CD4-positive, alpha-beta T cell treated with Interleukin-12 subunit alpha and Interleukin-12 subunit beta, for 1 hour (primary cell): ENCODE measurements at regions not wholly inside any gene's neighbourhood (a gene's known extent, or its start where the extent isn't known, plus 50 kb on each side); places are given as distances from the start of the nearest gene placed in this dataset.

Source experiments
- DNase-seq: peaks from one replicate; pipeline ENCODE4 v3.0.0-alpha.2; 2020

DNA sequence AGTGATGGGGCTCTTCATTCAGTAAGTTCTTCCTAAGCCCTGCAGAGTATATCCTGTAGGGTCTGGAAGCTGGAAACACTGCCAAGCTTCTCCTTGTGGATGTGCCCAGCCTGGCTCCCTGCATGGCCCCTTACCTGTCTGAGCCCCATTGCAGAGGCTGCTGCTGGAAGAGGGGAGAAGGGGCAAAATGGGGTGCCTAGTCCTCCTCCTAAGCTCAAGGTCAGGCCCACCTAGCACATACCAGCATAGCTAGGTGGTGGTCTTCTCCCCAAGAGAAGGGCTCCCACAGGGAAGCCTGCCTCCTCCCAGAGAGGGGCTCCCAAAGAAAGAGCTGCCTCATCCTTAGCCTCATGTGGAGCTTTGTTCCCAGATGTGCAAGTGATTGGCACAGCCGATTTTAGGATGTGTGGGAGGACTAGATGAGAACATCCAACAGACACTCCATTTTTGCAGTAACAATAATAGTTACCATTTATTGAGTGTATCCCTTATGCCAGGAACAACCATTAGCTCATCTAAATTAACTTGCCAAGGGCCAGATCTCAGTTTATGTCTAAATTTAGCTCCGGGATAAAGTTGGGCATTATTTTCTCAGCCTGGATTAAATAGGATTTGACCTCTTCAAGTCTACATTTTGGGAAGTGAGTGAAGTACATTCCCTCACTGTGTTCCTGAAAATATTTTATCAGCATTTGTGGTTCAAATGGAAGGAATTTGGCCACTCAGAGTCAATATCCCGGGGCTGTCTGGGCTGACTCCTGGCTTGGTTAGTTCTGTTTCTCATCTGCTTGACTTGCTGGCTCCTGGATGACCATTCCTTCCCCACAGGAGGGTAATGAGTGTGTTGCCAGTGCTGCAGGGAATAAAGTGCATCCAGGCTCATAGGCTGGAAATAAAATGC is 291.1 kb upstream of the ROPN1 start:
- no peak for DNase-seq

DNA sequence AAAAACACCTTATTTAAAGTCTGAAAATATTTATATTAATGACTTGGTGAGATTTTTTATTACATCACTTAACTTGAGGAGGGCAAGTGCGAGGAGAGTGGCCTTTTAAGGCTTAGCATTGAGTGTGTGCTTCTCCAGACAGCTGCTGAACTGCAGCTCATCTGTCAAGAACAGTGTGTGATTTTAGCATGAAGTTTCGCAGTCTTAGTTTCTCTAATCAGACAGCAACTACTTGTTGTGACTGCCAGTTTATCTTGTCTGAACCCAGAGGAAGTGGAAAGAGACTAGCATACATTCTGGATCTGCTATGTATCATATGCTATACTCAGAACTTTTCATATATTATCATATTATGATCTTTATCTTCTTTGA is 291.7 kb upstream of the ROPN1 start:
- DNase-seq = no peak

DNA sequence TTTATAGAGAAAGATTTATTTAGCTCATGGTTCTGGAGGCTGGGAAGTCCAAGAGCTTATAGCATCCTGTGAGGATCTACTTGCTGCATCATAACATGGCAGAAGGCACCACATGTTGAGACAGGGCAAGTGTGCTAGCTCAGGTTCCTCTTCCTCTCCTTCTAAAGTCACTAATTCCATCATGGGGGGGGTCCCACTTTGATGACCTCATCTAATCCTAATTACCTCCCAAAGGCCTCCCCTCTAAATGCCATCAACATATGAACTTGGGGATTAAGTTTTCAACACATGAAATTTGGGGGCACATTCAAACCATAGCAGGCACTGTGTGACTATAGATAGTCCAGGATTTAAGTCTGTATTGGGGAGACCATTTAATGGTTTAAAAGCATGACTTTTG is 297.1 kb upstream of the ROPN1 start:
- DNase-seq = no peak

DNA sequence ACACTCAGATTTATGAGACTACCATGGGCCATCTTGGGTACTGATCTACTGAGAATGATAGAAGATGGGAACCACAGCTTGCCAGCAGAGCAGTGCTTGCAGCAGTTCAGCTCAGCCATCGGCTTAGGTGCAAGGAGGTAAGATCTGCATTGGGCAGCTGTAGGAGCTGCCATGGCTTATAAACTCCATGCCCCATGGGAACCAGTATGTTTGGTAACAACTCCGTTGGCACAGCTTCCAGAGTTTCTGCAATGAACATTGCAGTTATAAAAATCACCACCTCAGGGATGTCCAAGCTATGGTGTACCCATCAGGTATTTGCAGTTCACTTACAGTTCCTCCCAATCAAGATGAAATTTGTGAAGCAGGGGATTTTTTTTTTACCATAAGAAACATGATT is 299.1 kb upstream of the ROPN1 start:
- no peak for DNase-seq

DNA sequence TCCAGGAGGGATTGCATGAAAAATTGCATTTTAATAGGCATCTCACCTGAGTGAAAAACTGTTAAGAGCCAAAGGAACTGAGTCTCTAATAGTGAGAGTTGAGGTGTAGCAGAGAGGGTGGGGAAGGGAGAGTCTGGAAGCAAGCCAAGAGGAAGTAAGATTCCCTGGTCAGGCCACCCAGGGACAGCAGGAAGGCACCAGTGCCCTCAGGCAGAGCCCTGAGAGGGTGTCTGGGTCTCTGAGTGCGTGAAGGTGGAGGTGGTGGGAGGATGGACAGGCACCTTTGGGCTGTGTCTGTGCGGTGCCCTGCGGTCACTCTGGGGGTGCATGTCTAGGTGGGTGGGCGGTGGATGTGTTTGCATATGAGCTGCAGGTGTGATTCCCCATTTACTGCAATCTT is 300.4 kb upstream of the ROPN1 start:
- no peak for DNase-seq

DNA sequence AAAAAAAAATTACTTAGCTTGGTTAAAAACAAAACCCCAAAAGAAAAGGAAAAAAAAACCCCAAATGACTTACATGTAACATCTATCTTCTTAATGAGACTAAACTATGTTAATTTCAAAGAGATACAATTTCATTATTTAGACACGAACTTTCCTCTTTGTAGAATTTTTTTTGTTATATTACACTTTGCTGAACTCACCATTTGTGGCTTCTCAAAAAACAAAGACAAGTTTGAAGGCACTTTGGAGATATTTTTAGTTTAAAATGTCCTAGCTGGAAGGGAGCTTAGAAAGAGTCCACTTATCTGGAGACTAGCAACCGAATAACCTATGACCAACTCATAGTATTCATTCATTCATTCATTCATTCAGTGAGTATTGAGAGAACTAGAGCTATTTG is 301.7 kb upstream of the ROPN1 start:
- no peak for DNase-seq

DNA sequence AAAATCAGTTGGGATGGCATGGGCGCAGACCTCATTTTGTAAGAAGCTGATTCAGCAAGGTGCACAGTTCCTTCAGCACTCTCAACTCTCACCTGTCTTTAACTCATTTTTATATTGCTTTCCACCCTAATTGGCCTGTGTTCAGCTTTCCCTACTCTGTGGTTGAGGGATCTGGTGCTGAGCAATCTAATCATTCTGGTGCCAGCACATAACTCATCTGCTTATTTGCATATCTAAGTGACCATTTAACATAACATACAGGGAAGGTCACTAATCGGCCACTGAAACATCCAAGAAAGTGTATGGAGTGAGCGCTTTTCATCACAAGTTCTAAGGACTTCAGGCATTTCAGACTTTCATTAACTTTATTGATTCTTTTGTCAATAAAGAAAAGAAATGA is 303.4 kb upstream of the ROPN1 start:
- no peak for DNase-seq

DNA sequence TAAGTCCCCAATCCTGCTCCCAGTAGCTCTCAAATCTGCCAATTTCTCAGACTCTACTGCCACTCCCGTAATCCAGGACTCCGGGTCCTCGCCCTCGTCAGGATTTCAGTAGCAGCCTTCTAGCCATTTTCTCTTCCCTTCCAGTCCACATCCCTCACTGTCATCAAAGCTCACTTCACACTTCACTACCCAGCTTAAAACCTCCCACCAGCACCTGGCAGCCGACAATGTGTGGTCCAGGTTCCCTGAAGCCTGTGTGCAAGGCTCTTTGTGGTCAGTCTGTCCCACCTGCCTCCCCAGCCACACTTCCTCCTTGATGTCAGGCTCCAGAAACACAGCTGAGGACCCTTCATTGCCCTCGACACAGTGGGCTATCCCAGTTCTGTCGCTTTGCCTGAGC is 304.5 kb upstream of the ROPN1 start:
- DNase-seq = no peak

DNA sequence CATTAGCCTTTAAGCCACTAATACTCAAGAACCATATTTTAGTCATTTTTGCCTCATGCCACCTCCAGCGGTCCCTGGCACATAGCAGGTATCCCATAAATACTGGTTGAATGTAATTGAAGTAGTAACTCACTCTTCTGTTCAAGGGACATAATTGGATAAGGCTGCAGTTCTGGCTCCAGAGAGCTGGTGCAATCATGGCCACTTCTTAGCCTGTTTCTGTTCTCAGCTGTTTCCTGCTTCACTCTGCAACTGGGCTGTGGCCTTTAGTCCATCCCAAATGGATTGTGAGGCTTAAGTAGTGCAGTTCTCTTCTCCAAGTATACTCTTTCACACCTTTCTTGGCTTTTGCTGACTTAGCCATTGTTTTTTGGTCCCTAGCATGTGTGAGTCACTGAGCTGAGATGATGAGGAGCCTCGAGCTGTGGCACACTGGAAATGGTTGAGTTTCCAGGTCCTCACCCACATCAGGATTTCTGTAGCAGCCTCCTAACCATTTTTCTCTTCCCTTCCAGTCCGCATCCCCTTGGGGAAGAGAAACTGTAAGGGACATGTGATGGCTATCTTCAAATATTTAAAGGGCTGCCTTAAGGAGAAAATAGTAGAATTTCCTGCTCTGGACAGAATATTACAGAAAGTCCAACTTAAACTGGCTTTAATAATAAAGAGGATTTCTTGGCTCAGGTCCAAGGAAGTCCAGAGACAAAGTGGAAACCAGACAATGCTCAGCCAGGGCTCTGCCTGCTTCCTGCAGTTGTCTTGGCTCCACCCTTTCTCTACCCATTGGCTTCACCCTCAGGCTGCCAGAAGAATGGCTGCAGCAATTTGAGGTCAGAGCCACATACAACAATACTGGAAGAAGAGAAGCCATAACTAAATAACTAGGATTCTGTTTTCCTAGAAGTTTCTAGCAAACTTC is 305.4 kb upstream of the ROPN1 start:
- no peak for DNase-seq

DNA sequence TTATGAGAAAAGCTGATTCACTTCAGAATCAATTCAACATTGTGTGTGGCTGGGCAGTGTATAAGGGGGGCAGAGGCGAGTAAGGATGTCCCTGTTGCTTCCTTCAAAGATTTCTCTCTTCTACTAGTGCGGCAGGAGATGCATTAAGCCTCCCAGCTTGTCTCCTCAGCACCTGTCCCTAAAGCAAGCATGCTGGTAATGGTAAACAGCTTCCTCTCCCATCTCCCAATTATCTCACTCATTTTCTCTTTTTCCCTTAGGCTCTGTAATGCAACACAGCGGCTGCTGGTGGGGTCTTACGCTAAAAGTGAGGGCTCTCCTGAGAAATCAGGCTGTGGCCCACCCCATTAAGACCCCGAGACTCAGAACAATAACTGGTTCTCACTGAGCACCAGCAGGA is 306.4 kb upstream of the ROPN1 start:
- no peak for DNase-seq

DNA sequence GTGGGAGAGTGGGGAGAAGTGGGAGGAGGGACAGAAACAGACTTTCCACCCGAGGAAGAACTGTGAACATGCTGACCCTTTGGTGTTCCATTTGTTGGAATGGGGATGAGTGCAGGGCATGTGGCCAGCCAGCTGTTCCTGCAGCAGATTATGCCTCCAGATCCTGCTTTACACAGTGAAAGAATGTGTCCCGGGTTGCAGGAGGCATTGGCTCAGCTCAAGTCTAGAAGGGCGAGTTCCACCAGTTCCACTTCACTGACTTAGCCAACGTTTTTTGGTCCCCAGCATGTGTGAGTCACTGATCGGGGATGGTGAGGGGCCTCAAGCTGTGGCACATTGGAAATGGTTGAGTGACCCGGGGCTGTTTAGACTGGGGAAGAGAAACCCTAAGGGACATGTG is 307.0 kb upstream of the ROPN1 start:
- DNase-seq = no peak

DNA sequence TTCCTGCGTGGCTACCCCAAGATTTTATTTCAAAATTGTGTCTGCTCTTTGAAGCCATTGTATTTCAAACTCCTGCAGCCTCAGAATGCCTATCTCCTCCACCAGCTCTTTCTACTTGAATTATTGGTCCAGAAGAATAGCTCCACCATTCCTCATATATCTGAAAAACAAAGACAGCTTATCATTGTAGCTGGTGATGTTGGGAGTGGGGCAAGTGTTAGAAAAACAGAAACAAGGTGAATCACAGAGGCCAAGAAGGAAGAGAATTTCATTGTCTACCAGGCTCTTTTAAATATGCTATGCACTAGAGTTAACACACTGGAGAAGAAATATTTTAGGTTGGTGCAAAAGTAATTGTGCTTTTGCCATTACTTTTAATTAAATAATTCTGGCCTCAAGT is 307.9 kb upstream of the ROPN1 start:
- DNase-seq = no peak

DNA sequence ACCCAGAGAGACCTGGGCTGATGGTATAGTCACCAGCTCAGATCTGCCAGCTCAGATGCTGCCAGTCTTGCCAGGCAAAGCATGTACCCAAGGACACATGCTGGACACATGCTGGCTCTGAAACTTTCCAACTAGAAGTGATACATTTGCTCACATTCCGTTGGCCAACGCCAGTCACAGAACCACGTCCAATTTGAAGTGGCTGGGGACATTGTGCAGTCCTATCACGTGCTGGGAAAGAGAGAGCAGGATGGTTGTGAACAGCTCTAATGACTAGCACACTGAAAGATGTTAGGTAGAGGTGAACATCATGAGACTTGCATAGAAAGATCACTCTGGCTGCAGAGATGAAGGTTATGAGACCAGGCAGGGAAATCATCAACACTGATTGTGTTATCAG is 308.5 kb upstream of the ROPN1 start:
- DNase-seq = no peak

DNA sequence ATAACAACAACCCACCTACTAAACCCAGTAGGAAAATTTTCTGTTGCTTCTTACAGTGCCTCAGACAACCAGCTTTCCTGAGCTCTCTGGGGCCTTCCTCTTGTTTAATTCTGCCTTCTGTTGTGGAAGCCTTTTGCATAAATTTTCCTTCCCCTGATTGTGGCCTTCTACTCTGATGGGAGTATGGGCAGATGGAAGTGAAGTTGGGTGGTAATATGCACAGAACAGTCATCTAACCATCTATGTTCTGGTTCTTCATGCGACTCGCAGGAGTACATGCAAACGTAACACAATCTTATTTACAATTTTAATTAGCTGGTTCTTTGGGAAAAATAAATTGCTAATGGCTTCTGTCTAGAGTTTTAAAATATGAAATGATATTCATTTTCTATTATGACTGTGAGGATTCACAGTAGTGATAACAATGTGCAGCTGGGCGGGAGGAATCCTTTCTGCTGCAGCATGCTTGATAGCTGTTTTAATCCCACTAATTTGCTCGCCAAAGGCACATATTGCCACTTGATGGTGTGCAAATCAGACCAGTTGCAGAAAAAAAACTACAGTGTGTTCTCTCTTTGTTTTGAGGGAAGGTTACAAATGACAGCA is 311.5 kb upstream of the ROPN1 start:
- DNase-seq = no peak

DNA sequence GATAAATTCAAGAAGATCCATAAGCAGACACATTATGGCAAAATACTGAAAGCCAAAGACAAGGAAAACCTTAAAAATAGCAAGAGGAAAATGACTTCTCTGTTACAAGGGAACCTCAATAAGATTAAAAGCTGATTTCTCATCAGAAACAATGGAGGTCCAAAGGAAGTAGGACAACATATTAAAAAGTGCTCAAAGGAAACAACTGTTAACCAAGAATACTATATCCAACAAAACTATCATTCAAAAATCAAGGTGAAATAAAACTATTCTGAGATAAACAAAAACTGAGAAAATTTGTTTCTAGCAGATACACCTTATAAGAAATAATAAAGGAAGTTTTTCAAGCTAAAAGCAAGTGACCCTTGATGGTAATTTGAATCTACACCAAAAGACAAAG is 314.7 kb upstream of the ROPN1 start:
- DNase-seq = no peak

DNA sequence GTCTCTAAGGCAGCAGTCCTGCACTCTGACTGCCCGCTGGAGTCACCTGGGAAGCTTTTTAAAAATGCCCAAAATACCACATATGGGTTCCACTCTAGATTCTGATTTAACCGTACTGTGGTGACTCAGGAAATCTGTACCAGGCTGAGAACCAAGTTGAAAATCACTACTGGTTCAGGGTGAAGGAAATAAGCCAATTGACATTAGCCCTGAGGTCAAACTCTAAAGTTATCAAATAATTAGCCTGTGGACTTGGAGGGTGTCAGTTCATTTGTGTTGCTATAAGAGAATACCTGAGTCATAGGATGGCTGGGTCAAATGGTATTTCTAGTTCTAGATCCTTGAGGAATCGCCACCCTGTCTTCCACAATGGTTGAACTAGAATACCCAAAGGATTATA is 321.7 kb upstream of the ROPN1 start:
- DNase-seq = no peak

DNA sequence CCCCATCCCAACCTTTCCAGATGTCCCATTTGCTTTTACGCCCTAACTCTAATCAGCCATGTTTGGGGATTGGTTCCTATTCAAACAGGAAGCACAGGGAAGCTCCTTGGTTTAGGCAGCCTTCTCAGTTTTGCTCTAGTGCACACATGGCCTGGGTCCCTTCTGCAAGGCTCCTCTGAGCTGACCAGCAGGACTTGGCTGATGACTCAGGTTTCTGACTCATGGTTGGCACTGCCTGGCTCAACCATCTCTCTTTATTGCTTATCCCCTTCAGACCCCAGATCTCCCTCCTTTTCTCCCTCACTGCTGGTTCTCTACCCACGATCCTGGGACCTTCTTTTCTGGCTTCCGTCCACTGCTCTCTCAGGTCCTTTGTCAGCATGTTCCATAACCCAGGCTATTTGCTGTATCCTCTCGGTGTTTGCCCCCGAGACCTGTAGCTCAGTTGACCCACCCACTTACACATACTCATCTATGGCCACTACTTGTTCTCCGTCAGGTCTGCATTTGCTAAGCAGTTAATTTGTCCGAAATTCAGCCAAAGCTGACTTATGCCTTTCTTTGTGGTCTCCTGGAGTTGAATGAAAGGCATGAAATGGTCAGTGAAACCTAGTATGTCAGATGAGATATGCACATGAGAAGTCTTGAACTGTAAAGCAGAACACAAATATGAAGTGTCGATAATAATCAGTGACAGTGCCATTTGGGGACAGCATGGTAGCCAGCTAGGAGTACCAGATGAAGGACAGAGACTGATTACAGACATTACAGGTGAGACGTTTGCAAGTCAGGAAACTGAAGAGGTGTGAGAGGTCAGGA is 323.5 kb upstream of the ROPN1 start:
- DNase-seq = no peak

DNA sequence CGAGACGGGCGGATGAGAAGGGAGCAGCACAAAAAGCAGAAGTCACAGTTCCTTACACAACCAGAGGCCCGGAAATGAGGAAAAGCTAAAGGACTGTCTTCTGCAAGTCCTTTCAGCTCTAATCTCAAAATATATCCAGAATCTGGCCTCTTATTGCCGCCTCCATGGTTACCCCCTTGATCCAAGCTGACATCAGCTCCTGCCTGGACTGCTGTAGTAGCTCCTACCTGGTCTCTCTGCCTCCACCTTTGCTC is 324.0 kb upstream of the ROPN1 start:
- DNase-seq = no peak

DNA sequence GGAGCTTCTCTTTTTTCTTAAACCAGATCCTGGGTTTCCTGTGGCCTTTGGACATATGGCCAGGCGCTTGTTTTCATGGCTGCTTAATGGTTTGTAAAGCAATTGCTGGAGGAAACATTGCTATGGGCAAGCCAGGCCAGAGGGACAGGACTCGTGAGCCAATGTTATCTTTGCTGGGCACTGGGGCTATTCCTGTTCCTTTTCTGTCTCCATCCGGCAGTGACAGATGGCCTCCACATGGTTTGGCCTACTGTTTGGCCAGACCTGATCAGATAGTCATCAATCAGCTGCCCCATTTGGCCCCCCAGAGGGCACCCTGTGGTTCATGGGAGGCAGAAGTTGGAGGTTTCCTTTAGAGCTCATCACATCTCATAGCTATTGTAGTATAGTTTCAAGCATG is 326.1 kb upstream of the ROPN1 start:
- no peak for DNase-seq

DNA sequence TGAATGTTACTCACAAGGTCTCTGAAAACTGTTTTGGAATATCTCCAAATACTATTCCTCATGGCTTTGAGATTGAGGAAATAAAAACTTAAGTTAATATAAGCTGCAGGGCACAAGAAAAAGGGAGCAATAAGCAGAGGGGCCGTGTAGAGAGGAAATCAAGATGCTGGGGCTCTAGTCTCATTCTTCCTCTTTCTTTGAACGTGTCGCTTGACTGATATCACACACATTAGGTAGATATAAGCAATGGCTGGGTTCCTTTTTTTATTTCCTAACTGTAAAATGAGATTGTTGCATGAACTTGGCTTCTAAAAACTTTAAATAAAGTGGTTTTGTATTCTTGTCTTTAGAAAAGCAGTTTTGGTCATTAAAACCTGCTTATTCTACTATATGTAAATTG is 326.7 kb upstream of the ROPN1 start:
- DNase-seq = no peak

DNA sequence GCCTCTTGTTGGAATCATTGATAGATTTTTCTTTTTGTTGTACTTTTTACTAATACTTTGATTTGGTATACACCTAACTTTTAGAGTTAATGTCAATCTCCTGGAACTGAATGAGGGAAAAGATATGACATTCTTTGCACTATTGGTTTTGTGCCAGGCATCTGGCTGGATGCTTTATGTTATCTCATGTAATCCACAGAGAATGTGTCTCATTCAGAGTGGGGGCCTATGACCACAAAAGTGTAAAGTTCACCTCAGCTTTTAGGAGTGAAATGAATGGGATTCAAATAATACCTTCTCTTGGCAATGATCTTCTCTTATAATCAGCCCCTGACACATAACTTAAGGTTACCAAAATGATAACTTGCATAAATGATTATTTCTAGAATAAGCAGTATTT is 329.1 kb upstream of the ROPN1 start:
- DNase-seq = no peak

DNA sequence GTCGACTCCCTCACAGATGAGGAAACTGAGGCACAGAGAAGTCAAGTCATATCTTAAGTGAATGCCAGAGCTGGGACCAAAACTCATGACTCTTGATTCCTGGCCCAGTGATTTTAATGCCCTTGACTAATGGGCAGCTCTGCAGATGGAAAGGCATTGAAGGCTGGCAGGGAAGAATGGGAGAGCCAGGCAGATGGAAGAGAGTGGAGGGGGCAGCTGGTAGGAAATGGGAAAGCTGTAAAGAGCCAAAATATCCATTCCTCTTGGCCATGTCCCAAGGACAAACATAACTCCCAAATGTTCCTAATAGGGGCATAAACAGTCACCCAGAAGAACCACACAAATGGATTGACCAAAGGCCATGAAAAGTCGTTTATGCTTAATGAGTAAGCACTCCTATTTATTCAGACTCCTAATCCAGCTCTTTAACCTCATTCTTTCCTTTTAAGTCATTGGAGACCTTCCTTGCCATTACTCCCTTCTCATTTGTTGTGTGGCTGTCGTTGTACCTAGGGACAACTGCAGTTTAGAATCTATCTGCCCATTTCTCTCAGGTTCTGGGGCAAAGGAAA is 330.5 kb upstream of the ROPN1 start:
- DNase-seq = no peak

DNA sequence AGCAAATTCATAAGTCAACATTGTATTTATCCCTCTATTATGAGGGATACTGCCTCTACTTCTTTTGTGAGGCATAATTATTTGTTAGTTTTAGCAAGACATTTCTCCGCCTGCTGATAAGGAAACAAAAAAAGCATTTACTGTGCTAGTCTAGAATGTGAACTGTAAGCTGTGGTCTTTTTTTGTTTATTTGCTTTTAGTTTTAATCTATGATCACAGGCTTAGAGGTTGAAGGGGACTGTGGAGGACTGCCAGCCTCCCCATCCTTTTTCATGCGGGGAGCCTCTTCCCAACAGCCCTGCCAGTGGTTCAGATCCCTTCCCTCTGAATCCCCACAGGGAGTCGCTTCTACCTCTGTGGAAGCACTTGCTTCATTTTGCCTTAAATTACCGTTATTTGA is 331.0 kb upstream of the ROPN1 start:
- no peak for DNase-seq
